Breast epithelium (tissue), 3 donors: ENCODE measurements at regions not wholly inside any gene's neighbourhood (a gene's known extent, or its start where the extent isn't known, plus 50 kb on each side); places are given as distances from the start of the nearest gene placed in this dataset.

ENCODE experiments used
- CTCF ChIP-seq, 3 donors: fragments of 450-650 bp; IDR thresholded peaks; one replicate each; pipeline ENCODE4 v1.5.1; 2016 to 2017; ENCODE audit warnings: antibody characterized with exemption in 3 of 3, mild to moderate bottlenecking in 3 of 3, moderate library complexity in 3 of 3
- POLR2A ChIP-seq: fragments of 450-650 bp; IDR thresholded peaks from one replicate; pipeline ENCODE4 v1.6.1; 2016; ENCODE audit warnings: antibody characterized with exemption, mild to moderate bottlenecking, moderate library complexity
- POLR2AphosphoS5 ChIP-seq, 3 donors: sonication (generic); formaldehyde crosslinking; IDR thresholded peaks; one replicate each; pipeline ENCODE4 v1.6.1; 2017; ENCODE audit warnings: antibody characterized with exemption in 3 of 3

DNA sequence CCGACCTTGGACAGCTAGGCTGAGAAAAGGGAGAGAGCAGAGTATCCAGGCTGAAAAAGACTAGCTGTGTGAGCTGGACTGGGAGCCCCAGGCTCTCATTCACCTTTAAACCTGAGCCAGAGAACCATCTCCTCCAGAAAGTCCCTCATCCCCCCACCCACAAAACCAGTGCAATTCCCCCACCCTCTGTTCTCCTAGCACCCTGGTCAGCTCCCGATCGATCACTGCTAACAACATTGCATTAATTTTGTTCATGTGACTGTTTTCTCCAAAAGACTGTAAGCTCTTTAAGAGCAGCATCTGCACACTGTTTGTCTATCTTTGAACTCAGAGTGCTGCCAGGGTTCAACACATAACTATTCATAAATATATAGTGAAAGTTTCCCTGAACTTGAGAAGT lies 67.1 kb upstream of the NFASC start:
- TF ChIP-seq CTCF (IDR thresholded peaks at IDR 0.05) (no peak), POLR2A (no peak), POLR2AphosphoS5 (IDR thresholded peaks at IDR 0.05) (no peak)
